Body of pancreas (tissue), 4 donors: ENCODE measurements at regions not wholly inside any gene's neighbourhood (a gene's known extent, or its start where the extent isn't known, plus 50 kb on each side); places are given as distances from the start of the nearest gene placed in this dataset.
"Not testable (repeated sequence)": the region's sequence is repeated elsewhere in the genome, so short reads cannot be mapped to it uniquely, and the experiment has no call there.

ENCODE experiments used
- CTCF ChIP-seq, 7 experiments: fragments of 450-650 bp in 4 of 7; fragments of 200-600 bp in 3 of 7; sonication (generic) in 3 of 7; IDR thresholded peaks; one replicate each; pipeline ENCODE4 v1.5.1; 2016 to 2019; ENCODE audit warnings: antibody characterized with exemption in 7 of 7
- POLR2A ChIP-seq, 3 donors: fragments of 450-650 bp; IDR thresholded peaks; one replicate each; pipeline ENCODE4 v1.6.1; 2016; ENCODE audit warnings: antibody characterized with exemption in 3 of 3, mild to moderate bottlenecking in 2 of 3

- TF ChIP-seq CTCF, POLR2A (IDR thresholded peaks at IDR 0.05): not testable (repeated sequence)
These were observed 234.4 kb downstream of the RERGL start for GRCh38 chr12:17855548-17855947.
